Vagina (tissue), 2 donors: ENCODE measurements at regions not wholly inside any gene's neighbourhood (a gene's known extent, or its start where the extent isn't known, plus 50 kb on each side); places are given as distances from the start of the nearest gene placed in this dataset.

Experiments
- DNase-seq, 2 donors: peaks; one replicate each; pipeline ENCODE4 v3.0.0-alpha.2; 2017; ENCODE audit errors: extremely low spot score in 2 of 2
- H3K27ac ChIP-seq: fragments of 200-600 bp; sonication (generic); one replicate; pipeline ENCODE4 v1.5.1; 2019
- H3K27me3 ChIP-seq: fragments of 200-600 bp; sonication (generic); one replicate; pipeline ENCODE4 v1.5.1; 2019
- H3K36me3 ChIP-seq, 2 donors: fragments of 200-600 bp; sonication (generic); one replicate each; pipeline ENCODE4 v1.5.1; 2017 to 2019
- H3K4me1 ChIP-seq: fragments of 200-600 bp; sonication (generic); one replicate; pipeline ENCODE4 v1.5.1; 2019
- H3K4me3 ChIP-seq, 2 donors: fragments of 200-600 bp; sonication (generic); 1 replicate in 1 of 2; 2 replicates in 1 of 2; pipeline ENCODE4 v1.5.1; 2016 to 2019
- H3K9me3 ChIP-seq: fragments of 200-600 bp; sonication (generic); one replicate; pipeline ENCODE4 v1.5.1; 2019
- POLR2A ChIP-seq, 2 donors: fragments of 450-650 bp; IDR thresholded peaks; one replicate each; pipeline ENCODE4 v1.6.1; 2017; ENCODE audit warnings: antibody characterized with exemption in 2 of 2, mild to moderate bottlenecking in 2 of 2, moderate library complexity in 2 of 2
- POLR2AphosphoS5 ChIP-seq, 2 donors: sonication (generic); formaldehyde crosslinking; IDR thresholded peaks; one replicate each; pipeline ENCODE4 v1.9.0; 2017; ENCODE audit warnings: antibody characterized with exemption in 2 of 2, mild to moderate bottlenecking in 2 of 2, low read depth in 1 of 2; ENCODE audit not compliant: insufficient read depth in 1 of 2
- intact Hi-C: fragments of 100-400 bp; cut with DNase I; formaldehyde crosslinking; loops from one replicate; pipeline ENCODE4 v1.15.1; 2023
- TF ChIP-seq, protein P1 (sequence below), 3 experiments: fragments of 450-650 bp in 2 of 3; fragments of 200-600 bp in 1 of 3; sonication (generic) in 1 of 3; IDR thresholded peaks; one replicate each; pipeline ENCODE4 v1.5.1; 2017 to 2019; ENCODE audit warnings: antibody characterized with exemption in 3 of 3, mild to moderate bottlenecking in 2 of 3, moderate library complexity in 2 of 3

DNA sequence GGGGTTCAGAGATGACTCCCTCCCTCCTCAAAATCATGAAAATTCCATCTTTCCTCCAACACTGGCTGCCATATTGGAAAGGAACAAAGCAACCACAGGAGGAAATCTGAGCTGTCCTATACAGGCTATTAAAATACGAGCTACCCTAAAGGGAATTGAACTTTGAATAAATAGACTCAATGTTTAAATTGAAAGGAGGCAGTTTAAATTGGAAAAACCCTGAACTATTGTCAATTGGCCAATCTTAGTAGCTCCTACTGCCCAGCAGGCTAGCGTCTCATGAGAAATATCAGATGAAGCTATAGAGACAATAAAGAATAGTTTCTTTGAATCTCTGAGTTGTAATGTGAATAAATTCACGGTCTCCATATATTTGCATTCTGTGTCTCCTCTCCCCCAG lies 85.4 kb upstream of the KCNE2 start:
- no peak overlapping the region for H3K27ac ChIP-seq
- H3K27me3 ChIP-seq = no peaks in the 10 kb centered on the region
- no peak for DNase-seq
- no peaks in the 10 kb centered on the region for H3K36me3 ChIP-seq
- intact Hi-C loops = no loop called here
- no peak overlapping the region for H3K4me3 ChIP-seq
- no peaks in the 10 kb centered on the region for H3K9me3 ChIP-seq
- TF ChIP-seq, protein P1, sequence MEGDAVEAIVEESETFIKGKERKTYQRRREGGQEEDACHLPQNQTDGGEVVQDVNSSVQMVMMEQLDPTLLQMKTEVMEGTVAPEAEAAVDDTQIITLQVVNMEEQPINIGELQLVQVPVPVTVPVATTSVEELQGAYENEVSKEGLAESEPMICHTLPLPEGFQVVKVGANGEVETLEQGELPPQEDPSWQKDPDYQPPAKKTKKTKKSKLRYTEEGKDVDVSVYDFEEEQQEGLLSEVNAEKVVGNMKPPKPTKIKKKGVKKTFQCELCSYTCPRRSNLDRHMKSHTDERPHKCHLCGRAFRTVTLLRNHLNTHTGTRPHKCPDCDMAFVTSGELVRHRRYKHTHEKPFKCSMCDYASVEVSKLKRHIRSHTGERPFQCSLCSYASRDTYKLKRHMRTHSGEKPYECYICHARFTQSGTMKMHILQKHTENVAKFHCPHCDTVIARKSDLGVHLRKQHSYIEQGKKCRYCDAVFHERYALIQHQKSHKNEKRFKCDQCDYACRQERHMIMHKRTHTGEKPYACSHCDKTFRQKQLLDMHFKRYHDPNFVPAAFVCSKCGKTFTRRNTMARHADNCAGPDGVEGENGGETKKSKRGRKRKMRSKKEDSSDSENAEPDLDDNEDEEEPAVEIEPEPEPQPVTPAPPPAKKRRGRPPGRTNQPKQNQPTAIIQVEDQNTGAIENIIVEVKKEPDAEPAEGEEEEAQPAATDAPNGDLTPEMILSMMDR (IDR thresholded peaks at IDR 0.05) = no peak
- peaks cover 13% of the 10 kb centered on the region for H3K4me1 ChIP-seq

DNA sequence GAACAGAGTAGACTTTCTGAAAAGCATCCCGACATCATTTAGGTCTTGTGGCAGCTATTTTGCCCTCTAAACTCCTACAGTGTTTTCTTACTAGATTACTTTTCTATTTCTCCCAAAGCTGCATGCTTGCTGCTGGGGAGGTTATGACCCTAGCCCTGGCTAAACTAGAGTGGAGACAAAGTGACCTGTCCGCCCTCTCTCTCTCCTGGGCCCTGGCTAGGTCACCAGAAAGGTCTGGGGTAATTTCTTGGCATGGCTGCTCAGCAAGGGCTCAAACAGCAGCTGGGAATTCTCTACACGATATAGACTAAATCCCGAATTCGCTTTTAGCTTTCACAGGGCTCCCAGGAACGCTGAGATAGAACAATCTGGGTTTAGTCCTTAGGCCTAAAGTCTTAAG lies 84.5 kb upstream of the KCNE2 start:
- H3K4me1 ChIP-seq = peaks cover 13% of the 10 kb centered on the region
- no peaks in the 10 kb centered on the region for H3K36me3 ChIP-seq
- intact Hi-C loops = no loop called here
- H3K27me3 ChIP-seq = no peaks in the 10 kb centered on the region
- no peaks in the 10 kb centered on the region for H3K9me3 ChIP-seq
- no peak overlapping the region for H3K4me3 ChIP-seq
- no peak for TF ChIP-seq POLR2A (IDR thresholded peaks at IDR 0.05)
- TF ChIP-seq, protein P1 (IDR thresholded peaks at IDR 0.05) = no peak
- no peak for TF ChIP-seq POLR2AphosphoS5 (IDR thresholded peaks at IDR 0.05; ENCODE audit: insufficient read depth in 1 of 2, low read depth in 1 of 2)
- no peak overlapping the region for H3K27ac ChIP-seq
- peak in 1 of 2 donors; percentile 6 for DNase-seq

DNA sequence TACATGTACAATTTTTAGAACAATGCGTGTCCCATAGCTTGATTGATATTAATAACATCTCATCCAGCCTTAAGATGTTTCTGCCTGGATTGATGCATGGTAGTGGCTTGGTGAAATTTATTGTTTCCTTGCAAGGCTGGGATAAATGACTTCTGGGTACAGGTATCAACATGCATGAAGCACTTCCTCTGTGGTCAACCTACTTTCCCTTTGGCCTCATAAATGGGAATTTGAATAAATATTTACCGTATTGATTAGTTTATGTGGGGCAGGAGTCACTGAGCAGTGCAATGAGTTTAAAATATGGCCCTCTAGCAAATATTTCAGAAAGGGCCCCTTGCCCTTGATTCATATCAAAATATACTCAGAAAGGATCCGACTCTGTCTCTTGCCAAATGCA lies 83.9 kb upstream of the KCNE2 start:
- no peak for DNase-seq
- H3K27me3 ChIP-seq = no peaks in the 10 kb centered on the region
- H3K9me3 ChIP-seq = no peaks in the 10 kb centered on the region
- TF ChIP-seq POLR2AphosphoS5 (IDR thresholded peaks at IDR 0.05; ENCODE audit: insufficient read depth in 1 of 2, low read depth in 1 of 2) = no peak
- TF ChIP-seq, protein P1 (IDR thresholded peaks at IDR 0.05) = no peak
- TF ChIP-seq POLR2A (IDR thresholded peaks at IDR 0.05) = no peak
- H3K4me3 ChIP-seq = no peak overlapping the region
- peaks cover 13% of the 10 kb centered on the region for H3K4me1 ChIP-seq
- no peak overlapping the region for H3K27ac ChIP-seq
- H3K36me3 ChIP-seq = no peaks in the 10 kb centered on the region
- intact Hi-C loops = no loop called here

DNA sequence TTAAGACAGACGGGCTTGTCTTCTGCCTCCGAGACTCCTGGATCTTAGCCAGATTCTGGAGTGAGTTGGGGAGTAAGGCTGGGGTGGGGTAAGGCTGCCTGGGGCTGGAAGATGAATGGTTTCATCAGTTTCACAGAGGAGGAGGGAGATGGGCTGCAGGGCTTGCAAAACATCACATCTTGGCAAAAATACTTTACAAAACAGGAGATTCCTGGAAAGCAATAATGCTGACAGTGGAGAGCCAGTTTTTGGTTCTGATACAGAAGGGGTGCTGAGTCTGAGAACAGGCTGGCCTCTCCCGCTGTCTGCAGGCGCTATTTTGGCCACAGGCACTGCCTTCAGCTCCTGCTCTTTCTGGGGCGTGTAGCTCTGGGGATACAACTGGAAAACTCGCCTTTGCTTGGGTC lies 83.4 kb upstream of the KCNE2 start:
- Histone ChIP-seq H3K27ac (no peak overlapping the region), H3K4me1 (peaks cover 13% of the 10 kb centered on the region), H3K4me3 (no peak overlapping the region), H3K27me3 (no peaks in the 10 kb centered on the region), H3K9me3 (no peaks in the 10 kb centered on the region), H3K36me3 (no peaks in the 10 kb centered on the region)
- peak in 1 of 2 donors; percentile 83 for DNase-seq
- intact Hi-C loops = no loop called here
- TF ChIP-seq, protein P1 (IDR thresholded peaks at IDR 0.05) = no peak
- TF ChIP-seq POLR2A (IDR thresholded peaks at IDR 0.05) (no peak), POLR2AphosphoS5 (IDR thresholded peaks at IDR 0.05; ENCODE audit: insufficient read depth in 1 of 2, low read depth in 1 of 2) (no peak)

DNA sequence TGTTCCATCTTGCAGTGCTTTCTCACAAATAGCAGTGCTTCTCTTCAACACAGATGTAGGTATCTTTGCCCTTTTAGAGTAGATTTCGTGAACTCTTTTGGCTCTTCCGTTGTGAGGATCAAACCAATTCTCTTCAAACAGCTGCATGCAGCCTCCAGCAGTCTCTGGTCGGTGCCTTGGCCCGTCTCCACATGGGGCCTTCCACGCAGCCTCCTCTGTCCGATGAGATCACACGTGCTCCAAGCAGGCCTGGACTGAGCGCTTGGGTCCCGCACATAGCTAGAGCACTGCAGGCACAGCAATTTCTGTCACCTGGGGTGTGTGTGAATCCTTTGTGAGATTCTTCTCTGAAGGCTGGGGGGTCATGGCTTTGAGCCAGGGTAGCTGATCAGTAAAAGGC lies 82.8 kb upstream of the KCNE2 start:
- H3K4me3 ChIP-seq = no peak overlapping the region
- H3K9me3 ChIP-seq = no peaks in the 10 kb centered on the region
- no peaks in the 10 kb centered on the region for H3K27me3 ChIP-seq
- no peak overlapping the region for H3K27ac ChIP-seq
- peak in 1 of 2 donors; percentile 40 for DNase-seq
- intact Hi-C loops = no loop called here
- H3K4me1 ChIP-seq = peaks cover 13% of the 10 kb centered on the region
- H3K36me3 ChIP-seq = no peaks in the 10 kb centered on the region
- TF ChIP-seq, protein P1 (IDR thresholded peaks at IDR 0.05) = no peak
- TF ChIP-seq POLR2AphosphoS5 (IDR thresholded peaks at IDR 0.05; ENCODE audit: insufficient read depth in 1 of 2, low read depth in 1 of 2) = no peak
- no peak for TF ChIP-seq POLR2A (IDR thresholded peaks at IDR 0.05)
